OCI-LY3 (cell line): ENCODE measurements at regions not wholly inside any gene's neighbourhood (a gene's known extent, or its start where the extent isn't known, plus 50 kb on each side); places are given as distances from the start of the nearest gene placed in this dataset.

Experiments
- H2AFZ ChIP-seq: fragments of 200-600, 300-600 bp; shearing (Covaris generic); 2 replicates; pipeline ENCODE4 v1.6.0; 2014; ENCODE audit warnings: antibody characterized with exemption, low read depth, low read length
- H3K27ac ChIP-seq: fragments of 200-600, 300-600 bp; sonication (generic); 2 replicates; pipeline ENCODE4 v1.5.1; 2014; ENCODE audit warnings: mild to moderate bottlenecking, low read length, moderate library complexity, mixed read lengths
- H3K27me3 ChIP-seq: fragments of 200-600, 300-600 bp; sonication (generic); 2 replicates; pipeline ENCODE4 v1.6.1; 2014; ENCODE audit warnings: low read depth, low read length, mixed read lengths
- H3K36me3 ChIP-seq: fragments of 200-600, 300-600 bp; sonication (generic); replicated peaks from 2 replicates; pipeline ENCODE3; 2014; ENCODE audit warnings: low read depth, low read length, mixed read lengths
- H3K4me1 ChIP-seq: fragments of 300-600, 200-600 bp; sonication (generic); 2 replicates; pipeline ENCODE4 v1.6.1; 2014; ENCODE audit warnings: low read length, mixed read lengths
- H3K4me2 ChIP-seq: fragments of 200-600, 300-600 bp; sonication (generic); 2 replicates; pipeline ENCODE4 v1.6.1; 2014; ENCODE audit warnings: low read length, mixed read lengths
- H3K4me3 ChIP-seq: fragments of 300-600, 200-600 bp; sonication (generic); 2 replicates; pipeline ENCODE4 v1.5.1; 2014; ENCODE audit warnings: antibody characterized with exemption, mild to moderate bottlenecking, low read length, moderate library complexity
- H3K79me2 ChIP-seq: fragments of 300-600, 200-600 bp; shearing (Covaris generic); 2 replicates; pipeline ENCODE4 v1.6.1; 2014; ENCODE audit warnings: mild to moderate bottlenecking, low read length, mixed read lengths
- H3K9ac ChIP-seq: fragments of 300-600, 200-600 bp; shearing (Covaris generic); 2 replicates; pipeline ENCODE4 v1.6.0; 2014; ENCODE audit warnings: mild to moderate bottlenecking, low read length, moderate library complexity
- H3K9me3 ChIP-seq: fragments of 200-600, 300-600 bp; shearing (Covaris generic); 2 replicates; pipeline ENCODE4 v1.6.1; 2014; ENCODE audit warnings: low read length, mixed read lengths; ENCODE audit not compliant: insufficient read depth
- H4K20me1 ChIP-seq: fragments of 200-600, 300-600 bp; sonication (generic); 2 replicates; pipeline ENCODE4 v1.6.1; 2016; ENCODE audit warnings: low read length, mixed read lengths; ENCODE audit not compliant: insufficient read depth
- EZH2phosphoT487 ChIP-seq: fragments of 200-600 bp; shearing (Covaris generic); IDR thresholded peaks from 2 replicates; pipeline ENCODE4 v1.6.1; 2018; ENCODE audit warnings: antibody characterized with exemption, mixed run types, low read depth
- TF ChIP-seq, protein P1 (sequence below): fragments of 200-600, 300-600 bp; sonication (generic); IDR thresholded peaks from 2 replicates; pipeline ENCODE4 v1.5.1; 2014; ENCODE audit warnings: antibody characterized with exemption, low read length, low read depth

DNA sequence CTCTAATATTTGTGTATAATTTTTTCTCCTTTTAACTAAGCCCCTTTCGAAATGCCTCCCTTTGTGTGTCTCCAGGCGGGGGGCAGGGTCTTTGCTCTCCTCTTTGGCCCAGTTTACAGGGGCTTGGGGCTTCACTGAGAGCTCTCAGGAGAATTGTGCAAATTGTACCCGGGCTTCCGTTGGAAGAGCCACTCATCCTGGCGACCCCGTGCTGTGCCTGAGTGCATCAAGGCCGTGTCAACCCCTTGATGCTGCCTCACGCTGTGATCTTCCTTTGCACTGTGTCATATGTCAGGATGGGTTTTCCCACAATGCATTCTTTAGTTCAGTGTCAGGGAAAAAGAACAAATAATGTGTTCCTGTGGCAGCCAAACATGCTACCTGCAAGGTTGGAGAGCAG is 118.0 kb upstream of the POU3F2 start:
- Histone ChIP-seq H3K9me3 (no peaks in the 10 kb centered on the region), H3K4me1 (no peaks in the 10 kb centered on the region), H3K4me2 (no peak overlapping the region), H3K4me3 (no peak overlapping the region), H3K27me3 (no peaks in the 10 kb centered on the region), H4K20me1 (no peaks in the 10 kb centered on the region), H2AFZ (no peak overlapping the region), H3K79me2 (no peaks in the 10 kb centered on the region), H3K36me3 (no peaks in the 10 kb centered on the region), H3K27ac (no peak overlapping the region), H3K9ac (no peak overlapping the region)
- TF ChIP-seq, protein P1, sequence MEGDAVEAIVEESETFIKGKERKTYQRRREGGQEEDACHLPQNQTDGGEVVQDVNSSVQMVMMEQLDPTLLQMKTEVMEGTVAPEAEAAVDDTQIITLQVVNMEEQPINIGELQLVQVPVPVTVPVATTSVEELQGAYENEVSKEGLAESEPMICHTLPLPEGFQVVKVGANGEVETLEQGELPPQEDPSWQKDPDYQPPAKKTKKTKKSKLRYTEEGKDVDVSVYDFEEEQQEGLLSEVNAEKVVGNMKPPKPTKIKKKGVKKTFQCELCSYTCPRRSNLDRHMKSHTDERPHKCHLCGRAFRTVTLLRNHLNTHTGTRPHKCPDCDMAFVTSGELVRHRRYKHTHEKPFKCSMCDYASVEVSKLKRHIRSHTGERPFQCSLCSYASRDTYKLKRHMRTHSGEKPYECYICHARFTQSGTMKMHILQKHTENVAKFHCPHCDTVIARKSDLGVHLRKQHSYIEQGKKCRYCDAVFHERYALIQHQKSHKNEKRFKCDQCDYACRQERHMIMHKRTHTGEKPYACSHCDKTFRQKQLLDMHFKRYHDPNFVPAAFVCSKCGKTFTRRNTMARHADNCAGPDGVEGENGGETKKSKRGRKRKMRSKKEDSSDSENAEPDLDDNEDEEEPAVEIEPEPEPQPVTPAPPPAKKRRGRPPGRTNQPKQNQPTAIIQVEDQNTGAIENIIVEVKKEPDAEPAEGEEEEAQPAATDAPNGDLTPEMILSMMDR = no peak
- no peak for TF ChIP-seq EZH2phosphoT487

DNA sequence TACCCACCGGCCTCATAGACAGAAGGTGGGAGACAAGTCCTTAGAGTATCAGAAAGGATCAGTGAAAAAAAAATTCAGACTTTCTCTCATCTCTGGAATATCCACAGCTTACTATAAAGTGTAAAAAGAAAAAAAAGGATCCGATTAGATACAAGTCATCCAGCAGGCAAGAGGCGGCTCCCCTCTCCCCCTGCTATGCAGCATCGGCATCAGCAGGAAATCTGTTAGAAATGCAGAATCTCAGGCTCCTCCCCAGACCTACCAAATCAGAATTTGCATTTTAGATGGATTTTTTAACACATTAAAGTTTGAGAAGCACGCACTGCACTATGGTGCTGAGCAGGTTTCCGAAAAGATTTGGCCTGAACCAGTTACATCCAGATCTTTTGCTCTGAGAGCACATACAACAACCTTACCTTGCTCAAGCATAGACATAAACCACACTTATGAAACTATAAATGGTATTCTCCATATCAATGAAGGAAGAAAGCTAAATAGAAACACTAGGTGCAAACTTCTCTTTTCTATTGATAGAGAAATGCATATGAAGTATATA is 117.0 kb upstream of the POU3F2 start:
- Histone ChIP-seq H4K20me1 (no peaks in the 10 kb centered on the region), H3K4me1 (no peaks in the 10 kb centered on the region), H3K79me2 (no peaks in the 10 kb centered on the region), H3K36me3 (no peaks in the 10 kb centered on the region), H3K9ac (no peak overlapping the region), H3K9me3 (no peaks in the 10 kb centered on the region), H3K4me3 (no peak overlapping the region), H3K4me2 (no peak overlapping the region), H3K27ac (no peak overlapping the region), H3K27me3 (no peaks in the 10 kb centered on the region), H2AFZ (no peak overlapping the region)
- TF ChIP-seq, protein P1 = no peak
- no peak for TF ChIP-seq EZH2phosphoT487

- no peaks in the 10 kb centered on the region for H3K4me1 ChIP-seq
- H3K27ac ChIP-seq = no peak overlapping the region
- no peak overlapping the region for H3K9ac ChIP-seq
- H2AFZ ChIP-seq = no peak overlapping the region
- H4K20me1 ChIP-seq = no peaks in the 10 kb centered on the region
- no peak overlapping the region for H3K4me3 ChIP-seq
- H3K27me3 ChIP-seq = no peaks in the 10 kb centered on the region
- no peak for TF ChIP-seq EZH2phosphoT487
- TF ChIP-seq, protein P1 = no peak
- no peaks in the 10 kb centered on the region for H3K79me2 ChIP-seq
- H3K9me3 ChIP-seq = no peaks in the 10 kb centered on the region
- H3K4me2 ChIP-seq = no peak overlapping the region
- no peaks in the 10 kb centered on the region for H3K36me3 ChIP-seq
Measured at GRCh38 chr6:98717988-98718387, 116.4 kb upstream of the POU3F2 start.

- Histone ChIP-seq H3K9ac (no peak overlapping the region), H3K4me1 (no peaks in the 10 kb centered on the region), H3K36me3 (no peaks in the 10 kb centered on the region), H3K4me3 (no peak overlapping the region), H3K27ac (no peak overlapping the region), H3K27me3 (no peaks in the 10 kb centered on the region), H3K79me2 (no peaks in the 10 kb centered on the region), H3K9me3 (no peaks in the 10 kb centered on the region), H3K4me2 (no peak overlapping the region), H2AFZ (no peak overlapping the region), H4K20me1 (no peaks in the 10 kb centered on the region)
- TF ChIP-seq EZH2phosphoT487 = no peak
- TF ChIP-seq, protein P1 = no peak
Measured at GRCh38 chr6:98724537-98724936, 109.8 kb upstream of the POU3F2 start.
